GM23338 (cell line): ENCODE measurements at regions not wholly inside any gene's neighbourhood (a gene's known extent, or its start where the extent isn't known, plus 50 kb on each side); places are given as distances from the start of the nearest gene placed in this dataset.

Experiments used
- ATAC-seq: fragments of 200-7000 bp; cut with Tn5 transposase; 3 replicates; pipeline ENCODE4 v1.9.1; 2020
- DNase-seq: peaks from one replicate; pipeline ENCODE4 v3.0.0-alpha.2; 2015; ENCODE audit warnings: low spot score
- H2AFZ ChIP-seq: fragments of 200-600 bp; sonication (generic); 2 replicates; pipeline ENCODE4 v1.8.0; 2016; ENCODE audit warnings: antibody characterized with exemption, mild to moderate bottlenecking, moderate library complexity
- H3F3A ChIP-seq: fragments of 200-600 bp; sonication (generic); replicated peaks from 2 replicates; pipeline ENCODE4 v1.8.0; 2017; ENCODE audit warnings: antibody characterized with exemption, mixed run types, low read depth
- H3K27ac ChIP-seq: fragments of 200-600 bp; sonication (generic); 2 replicates; pipeline ENCODE4 v1.6.1; 2016; ENCODE audit warnings: low read depth
- H3K27me3 ChIP-seq: fragments of 200-600 bp; sonication (generic); 2 replicates; pipeline ENCODE4 v1.8.0; 2016; ENCODE audit warnings: mild to moderate bottlenecking, mixed run types, moderate library complexity; ENCODE audit not compliant: insufficient read depth
- H3K36me3 ChIP-seq: fragments of 200-600 bp; sonication (generic); 2 replicates; pipeline ENCODE4 v1.8.0; 2016; ENCODE audit warnings: mild to moderate bottlenecking; ENCODE audit not compliant: insufficient read depth
- H3K4me1 ChIP-seq: fragments of 200-600 bp; sonication (generic); 2 replicates; pipeline ENCODE4 v1.8.0; 2016; ENCODE audit warnings: mild to moderate bottlenecking, moderate library complexity; ENCODE audit not compliant: insufficient read depth
- H3K4me2 ChIP-seq: fragments of 200-600 bp; sonication (generic); 2 replicates; pipeline ENCODE4 v1.7.1; 2017; ENCODE audit warnings: mixed run types
- H3K4me3 ChIP-seq: fragments of 200-600 bp; sonication (generic); 2 replicates; pipeline ENCODE4 v1.6.1; 2016; ENCODE audit warnings: mixed run types
- H3K79me2 ChIP-seq: fragments of 200-600 bp; sonication (generic); replicated peaks from 2 replicates; pipeline ENCODE4 v1.8.0; 2017; ENCODE audit warnings: mild to moderate bottlenecking; ENCODE audit not compliant: insufficient read depth
- H3K9me2 ChIP-seq: fragments of 200-600 bp; sonication (generic); 2 replicates; pipeline ENCODE4 v1.8.0; 2017; ENCODE audit not compliant: insufficient read depth
- H4K20me1 ChIP-seq: fragments of 200-600 bp; sonication (generic); replicated peaks from 2 replicates; pipeline ENCODE4 v1.8.0; 2017; ENCODE audit warnings: mild to moderate bottlenecking; ENCODE audit not compliant: insufficient read depth
- H3K27ac Mint-ChIP-seq: 2 replicates; pipeline ENCODE4 v1.8.0; 2020; ENCODE audit warnings: inconsistent platforms, mild to moderate bottlenecking, moderate library complexity, mixed read lengths
- H3K27me3 Mint-ChIP-seq: 3 replicates; pipeline ENCODE4 v1.8.0; 2022; ENCODE audit warnings: low read depth, mild to moderate bottlenecking, moderate library complexity, mixed read lengths, inconsistent platforms; ENCODE audit not compliant: insufficient read depth, poor library complexity
- H3K36me3 Mint-ChIP-seq: 3 replicates; pipeline ENCODE4 v1.8.0; 2021; ENCODE audit warnings: low read depth, mild to moderate bottlenecking, inconsistent platforms, moderate library complexity, mixed read lengths
- H3K4me1 Mint-ChIP-seq: 3 replicates; pipeline ENCODE4 v1.8.0; 2020; ENCODE audit warnings: mild to moderate bottlenecking, inconsistent platforms, mixed read lengths
- H3K4me3 Mint-ChIP-seq: 3 replicates; pipeline ENCODE4 v1.8.0; 2021; ENCODE audit warnings: moderate library complexity, mild to moderate bottlenecking, inconsistent platforms, mixed read lengths
- H3K9me3 Mint-ChIP-seq: 3 replicates; pipeline ENCODE4 v1.8.0; 2020; ENCODE audit warnings: moderate library complexity, mild to moderate bottlenecking, inconsistent platforms, mixed read lengths
- NANOG ChIP-seq: IDR thresholded peaks from 2 replicates; pipeline ENCODE4 v1.6.1; 2016; ENCODE audit warnings: antibody characterized with exemption, borderline replicate concordance
- REST ChIP-seq: IDR thresholded peaks from one replicate; pipeline ENCODE4 v1.6.1; 2018; ENCODE audit warnings: antibody characterized with exemption; ENCODE audit not compliant: unreplicated experiment
- STAT1 ChIP-seq: IDR thresholded peaks from one replicate; pipeline ENCODE4 v1.6.1; 2016; ENCODE audit warnings: antibody characterized with exemption; ENCODE audit not compliant: unreplicated experiment
- ZNF331 ChIP-seq: fragments of 250-450 bp; sonication (Bioruptor Pico); IDR thresholded peaks from 2 replicates; pipeline ENCODE4 v1.5.0; 2020; ENCODE audit warnings: low read depth, mild to moderate bottlenecking, moderate library complexity
- ZNF462 ChIP-seq: fragments of 250-450 bp; sonication (Bioruptor Pico); IDR thresholded peaks from 2 replicates; pipeline ENCODE4 v1.5.0; 2020; ENCODE audit warnings: mild to moderate bottlenecking, moderate library complexity

DNA sequence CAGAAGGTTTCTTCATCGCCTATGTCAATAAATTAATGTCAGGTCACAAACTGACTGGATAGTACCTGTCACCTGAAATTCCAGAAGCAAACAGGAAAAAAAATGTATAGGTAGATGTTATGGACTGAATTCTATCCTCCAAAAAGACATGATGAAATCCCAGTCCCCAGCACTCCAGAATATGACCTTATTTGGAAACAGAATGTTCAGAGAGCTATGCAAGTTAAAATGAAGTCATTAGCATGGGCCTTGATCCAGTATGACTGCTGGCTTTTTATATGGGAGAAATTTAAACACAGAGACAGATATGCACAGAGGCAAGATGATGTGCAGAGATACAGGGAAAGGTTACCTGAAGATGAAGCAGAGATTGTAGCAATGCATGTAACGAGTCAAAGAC is 953.4 kb downstream of the ZPLD1 start (continued):
- TF ChIP-seq ZNF462 (CRISPR knock-in tag): no peak
- no peak for TF ChIP-seq ZNF331
- no peak for TF ChIP-seq STAT1

DNA sequence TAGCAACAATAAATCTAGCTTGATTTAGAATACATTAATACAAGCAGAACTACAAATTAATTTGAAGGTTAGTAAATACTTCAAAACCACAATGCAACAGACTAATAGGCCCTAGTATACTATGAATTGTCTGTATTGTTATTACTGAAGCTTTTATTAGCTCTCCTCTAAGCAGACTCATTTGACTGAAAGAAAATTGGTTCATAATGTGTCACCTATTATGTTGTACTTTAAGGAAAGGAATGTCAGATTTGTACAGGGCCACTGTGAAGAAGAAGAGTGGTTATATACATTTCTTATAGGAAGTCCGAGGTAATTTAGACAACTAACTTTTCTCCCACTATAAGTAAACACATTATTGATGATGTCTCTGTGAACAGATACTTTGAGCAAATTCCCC is 954.5 kb downstream of the ZPLD1 start:
- no peak overlapping the region for H2AFZ ChIP-seq
- H3K36me3 ChIP-seq: no peaks in the 10 kb centered on the region
- Mint-ChIP-seq H3K36me3 (no peaks in the 10 kb centered on the region), H3K4me3 (no peak overlapping the region), H3K27me3 (no peaks in the 10 kb centered on the region), H3K27ac (no peak overlapping the region), H3K4me1 (peaks cover 8% of the 10 kb centered on the region), H3K9me3 (no peaks in the 10 kb centered on the region)
- no peak overlapping the region for H3K4me3 ChIP-seq
- H3K27ac ChIP-seq: no peak overlapping the region
- H3K4me2 ChIP-seq: no peak overlapping the region
- TF ChIP-seq NANOG (no peak), REST (no peak)
- DNase-seq (no peak), ATAC-seq (no peak)
- H3K79me2 ChIP-seq: no peaks in the 10 kb centered on the region
- H3K4me1 ChIP-seq: no peaks in the 10 kb centered on the region
- no peaks in the 10 kb centered on the region for H4K20me1 ChIP-seq
- H3K9me2 ChIP-seq: no peaks in the 10 kb centered on the region
- no peaks in the 10 kb centered on the region for H3F3A ChIP-seq
- no peaks in the 10 kb centered on the region for H3K27me3 ChIP-seq
